ENCODE measurements at regions not wholly inside any gene's neighbourhood (a gene's known extent, or its start where the extent isn't known, plus 50 kb on each side); places are given as distances from the start of the nearest gene placed in this dataset.

- no peak overlapping the region for H3K4me3 ChIP-seq (ENCODE audit: low read depth, low read length)
- peak; percentile 17; the same call in 1 of the 2 replicates for TF ChIP-seq CTCF (IDR thresholded peaks at IDR 0.05; ENCODE audit: borderline replicate concordance, insufficient read depth, low read depth, low read length)
Observed at GRCh38 chr5:164475339-164475977, 970.0 kb downstream of the MAT2B start.

- no peak for TF ChIP-seq CTCF (IDR thresholded peaks at IDR 0.05; ENCODE audit: borderline replicate concordance, insufficient read depth, low read depth, low read length)
- no peak overlapping the region for H3K4me3 ChIP-seq (ENCODE audit: low read depth, low read length)
Observed at GRCh38 chr5:164481270-164481669, 975.9 kb downstream of the MAT2B start.

- no peak for TF ChIP-seq CTCF (IDR thresholded peaks at IDR 0.05; ENCODE audit: borderline replicate concordance, insufficient read depth, low read depth, low read length)
- no peak overlapping the region for H3K4me3 ChIP-seq (ENCODE audit: low read depth, low read length)
Observed at GRCh38 chr5:164482351-164482750, 976.9 kb downstream of the MAT2B start.

- H3K4me3 ChIP-seq (ENCODE audit: low read depth, low read length), result no peak overlapping the region
- TF ChIP-seq CTCF (IDR thresholded peaks at IDR 0.05; ENCODE audit: borderline replicate concordance, insufficient read depth, low read depth, low read length), result no peak
Observed at GRCh38 chr5:164484948-164485347, 979.5 kb downstream of the MAT2B start.

- no peak for TF ChIP-seq CTCF (IDR thresholded peaks at IDR 0.05; ENCODE audit: borderline replicate concordance, insufficient read depth, low read depth, low read length)
- H3K4me3 ChIP-seq (ENCODE audit: low read depth, low read length), result no peak overlapping the region
Observed at GRCh38 chr5:164487939-164488338, 982.5 kb downstream of the MAT2B start.

DNA sequence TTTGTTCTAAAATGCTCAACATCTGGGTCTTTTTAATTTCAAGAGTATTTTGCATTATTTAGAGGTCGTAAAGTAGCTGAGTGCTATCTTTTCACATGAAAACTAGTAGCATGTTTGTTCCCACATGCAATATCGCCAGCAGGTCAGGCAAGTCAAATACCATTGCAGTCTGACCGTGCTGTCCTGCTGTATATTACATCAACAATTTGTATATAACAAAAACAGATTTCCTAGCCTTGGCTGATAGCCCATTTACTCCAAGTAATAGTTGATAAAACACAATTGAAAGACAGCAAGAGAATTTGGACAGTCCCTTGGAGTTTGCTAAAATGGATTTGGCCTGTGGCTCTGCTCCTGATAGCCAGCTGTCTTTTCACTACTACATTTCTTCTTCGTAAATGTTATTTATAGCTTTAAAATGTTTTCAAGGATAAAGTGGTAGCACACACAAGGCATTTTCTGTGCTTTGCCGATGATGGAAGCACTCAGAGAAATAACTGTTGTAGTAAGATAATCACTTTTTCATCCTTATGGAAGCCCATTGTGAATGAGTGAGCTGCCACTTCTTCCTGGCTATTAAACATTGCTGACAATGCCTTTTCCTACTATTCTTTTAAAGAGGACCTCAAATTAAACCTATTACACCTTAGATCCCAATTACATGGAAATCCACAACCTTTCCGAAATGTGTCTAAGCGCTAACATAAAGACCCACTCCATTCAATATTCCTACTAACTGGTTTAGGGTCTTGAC is 992.1 kb downstream of the MAT2B start:
- no peak overlapping the region for H3K4me3 ChIP-seq (ENCODE audit: low read depth, low read length)
- TF ChIP-seq CTCF (IDR thresholded peaks at IDR 0.05; ENCODE audit: borderline replicate concordance, insufficient read depth, low read depth, low read length), result no peak

DNA sequence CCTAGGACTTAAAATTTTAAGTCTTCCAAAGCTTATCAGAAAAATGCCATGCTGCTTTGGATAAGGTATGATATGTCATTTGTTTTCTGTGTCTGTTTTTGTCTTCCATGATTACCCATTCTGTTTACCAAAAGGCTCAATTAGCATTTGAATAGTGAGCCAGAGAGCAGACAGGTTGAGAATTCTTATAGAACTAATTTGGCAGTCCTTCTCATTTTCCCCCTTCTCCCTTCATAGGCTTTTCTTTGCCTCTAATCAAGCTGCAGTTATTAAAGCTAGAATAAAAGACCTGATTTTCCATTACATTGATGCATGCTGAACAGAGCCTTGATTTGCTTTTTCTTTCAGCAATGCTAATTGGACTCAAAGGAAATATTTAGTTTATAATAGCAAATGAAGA is 993.0 kb downstream of the MAT2B start:
- TF ChIP-seq CTCF (IDR thresholded peaks at IDR 0.05; ENCODE audit: borderline replicate concordance, insufficient read depth, low read depth, low read length), result no peak
- no peak overlapping the region for H3K4me3 ChIP-seq (ENCODE audit: low read depth, low read length)

Measured in GM12875 (cell line).